HFF-Myc (cell line): ENCODE measurements at regions not wholly inside any gene's neighbourhood (a gene's known extent, or its start where the extent isn't known, plus 50 kb on each side); places are given as distances from the start of the nearest gene placed in this dataset.
"Not testable (repeated sequence)": the region's sequence is repeated elsewhere in the genome, so short reads cannot be mapped to it uniquely, and the experiment has no call there.

Experiments
- DNase-seq: peaks from one replicate; pipeline ENCODE4 v3.0.0-alpha.2; 2011; ENCODE audit warnings: low read depth; ENCODE audit errors: extremely low read depth
- H3K4me3 ChIP-seq: replicated peaks from 2 replicates; pipeline ENCODE4 v1.5.1; 2011; ENCODE audit warnings: low read depth, mild to moderate bottlenecking, control low read depth, low read length
- CTCF ChIP-seq: IDR thresholded peaks from 2 replicates; pipeline ENCODE4 v1.5.1; 2012; ENCODE audit warnings: mild to moderate bottlenecking, low read depth, low read length, control low read depth; ENCODE audit errors: missing control alignments

GRCh38 chr12:38166225-38166624, 150.3 kb upstream of the ALG10B start:
- TF ChIP-seq CTCF = no peak
- H3K4me3 ChIP-seq = no peak overlapping the region
- DNase-seq = no peak

- H3K4me3 ChIP-seq = no peak overlapping the region
- no peak for TF ChIP-seq CTCF
- no peak for DNase-seq
These were observed 141.0 kb upstream of the ALG10B start for GRCh38 chr12:38175538-38175937.

GRCh38 chr12:38183617-38184016, 133.0 kb upstream of the ALG10B start:
- DNase-seq, H3K4me3 ChIP-seq: not testable (repeated sequence)

- H3K4me3 ChIP-seq, DNase-seq: not testable (repeated sequence)
These were observed 119.3 kb upstream of the ALG10B start for GRCh38 chr12:38197286-38197685.

- DNase-seq = no peak
- H3K4me3 ChIP-seq = no peak overlapping the region
- TF ChIP-seq CTCF = no peak
These were observed 114.9 kb upstream of the ALG10B start for GRCh38 chr12:38201461-38202276.

- no peak overlapping the region for H3K4me3 ChIP-seq
- no peak for TF ChIP-seq CTCF
- DNase-seq = no peak
These were observed 111.7 kb upstream of the ALG10B start for GRCh38 chr12:38204831-38205230.

GRCh38 chr12:38222011-38222410, 94.6 kb upstream of the ALG10B start:
- H3K4me3 ChIP-seq = no peak overlapping the region
- DNase-seq = no peak
- TF ChIP-seq CTCF = no peak

- H3K4me3 ChIP-seq, DNase-seq: not testable (repeated sequence)
These were observed 78.2 kb upstream of the ALG10B start for GRCh38 chr12:38238328-38238727.
